GM23338 (cell line): ENCODE measurements at regions not wholly inside any gene's neighbourhood (a gene's known extent, or its start where the extent isn't known, plus 50 kb on each side); places are given as distances from the start of the nearest gene placed in this dataset.

Experiments
- ATAC-seq: fragments of 200-7000 bp; cut with Tn5 transposase; 3 replicates; pipeline ENCODE4 v1.9.1; 2020
- DNase-seq: peaks from one replicate; pipeline ENCODE4 v3.0.0-alpha.2; 2015; ENCODE audit warnings: low spot score
- H2AFZ ChIP-seq: fragments of 200-600 bp; sonication (generic); 2 replicates; pipeline ENCODE4 v1.8.0; 2016; ENCODE audit warnings: antibody characterized with exemption, mild to moderate bottlenecking, moderate library complexity
- H3F3A ChIP-seq: fragments of 200-600 bp; sonication (generic); replicated peaks from 2 replicates; pipeline ENCODE4 v1.8.0; 2017; ENCODE audit warnings: antibody characterized with exemption, mixed run types, low read depth
- H3K27ac ChIP-seq: fragments of 200-600 bp; sonication (generic); 2 replicates; pipeline ENCODE4 v1.6.1; 2016; ENCODE audit warnings: low read depth
- H3K27me3 ChIP-seq: fragments of 200-600 bp; sonication (generic); 2 replicates; pipeline ENCODE4 v1.8.0; 2016; ENCODE audit warnings: mild to moderate bottlenecking, mixed run types, moderate library complexity; ENCODE audit not compliant: insufficient read depth
- H3K36me3 ChIP-seq: fragments of 200-600 bp; sonication (generic); 2 replicates; pipeline ENCODE4 v1.8.0; 2016; ENCODE audit warnings: mild to moderate bottlenecking; ENCODE audit not compliant: insufficient read depth
- H3K4me1 ChIP-seq: fragments of 200-600 bp; sonication (generic); 2 replicates; pipeline ENCODE4 v1.8.0; 2016; ENCODE audit warnings: mild to moderate bottlenecking, moderate library complexity; ENCODE audit not compliant: insufficient read depth
- H3K4me2 ChIP-seq: fragments of 200-600 bp; sonication (generic); 2 replicates; pipeline ENCODE4 v1.7.1; 2017; ENCODE audit warnings: mixed run types
- H3K4me3 ChIP-seq: fragments of 200-600 bp; sonication (generic); 2 replicates; pipeline ENCODE4 v1.6.1; 2016; ENCODE audit warnings: mixed run types
- H3K79me2 ChIP-seq: fragments of 200-600 bp; sonication (generic); replicated peaks from 2 replicates; pipeline ENCODE4 v1.8.0; 2017; ENCODE audit warnings: mild to moderate bottlenecking; ENCODE audit not compliant: insufficient read depth
- H3K9me2 ChIP-seq: fragments of 200-600 bp; sonication (generic); 2 replicates; pipeline ENCODE4 v1.8.0; 2017; ENCODE audit not compliant: insufficient read depth
- H4K20me1 ChIP-seq: fragments of 200-600 bp; sonication (generic); replicated peaks from 2 replicates; pipeline ENCODE4 v1.8.0; 2017; ENCODE audit warnings: mild to moderate bottlenecking; ENCODE audit not compliant: insufficient read depth
- H3K27ac Mint-ChIP-seq: 2 replicates; pipeline ENCODE4 v1.8.0; 2020; ENCODE audit warnings: inconsistent platforms, mild to moderate bottlenecking, moderate library complexity, mixed read lengths
- H3K27me3 Mint-ChIP-seq: 3 replicates; pipeline ENCODE4 v1.8.0; 2022; ENCODE audit warnings: low read depth, mild to moderate bottlenecking, moderate library complexity, mixed read lengths, inconsistent platforms; ENCODE audit not compliant: insufficient read depth, poor library complexity
- H3K36me3 Mint-ChIP-seq: 3 replicates; pipeline ENCODE4 v1.8.0; 2021; ENCODE audit warnings: low read depth, mild to moderate bottlenecking, inconsistent platforms, moderate library complexity, mixed read lengths
- H3K4me1 Mint-ChIP-seq: 3 replicates; pipeline ENCODE4 v1.8.0; 2020; ENCODE audit warnings: mild to moderate bottlenecking, inconsistent platforms, mixed read lengths
- H3K4me3 Mint-ChIP-seq: 3 replicates; pipeline ENCODE4 v1.8.0; 2021; ENCODE audit warnings: moderate library complexity, mild to moderate bottlenecking, inconsistent platforms, mixed read lengths
- H3K9me3 Mint-ChIP-seq: 3 replicates; pipeline ENCODE4 v1.8.0; 2020; ENCODE audit warnings: moderate library complexity, mild to moderate bottlenecking, inconsistent platforms, mixed read lengths
- CREB1 ChIP-seq: fragments of 250-450 bp; sonication (Bioruptor Pico); IDR thresholded peaks from 2 replicates; pipeline ENCODE4 v1.5.0; 2020; ENCODE audit warnings: low read depth, mild to moderate bottlenecking, moderate library complexity
- EZH2 ChIP-seq: fragments of 200-600 bp; sonication (generic); IDR thresholded peaks from one replicate; pipeline ENCODE4 v1.8.0; 2017; ENCODE audit warnings: antibody characterized with exemption, mild to moderate bottlenecking, low read depth; ENCODE audit not compliant: unreplicated experiment
- EZH2phosphoT487 ChIP-seq: fragments of 200-600 bp; sonication (generic); IDR thresholded peaks from one replicate; pipeline ENCODE4 v1.8.1; 2018; ENCODE audit warnings: antibody characterized with exemption; ENCODE audit not compliant: unreplicated experiment
- JUNB ChIP-seq: IDR thresholded peaks from one replicate; pipeline ENCODE4 v1.6.1; 2016; ENCODE audit warnings: antibody characterized with exemption; ENCODE audit not compliant: unreplicated experiment
- POLR2AphosphoS5 ChIP-seq: IDR thresholded peaks from 2 replicates; pipeline ENCODE4 v1.6.1; 2016; ENCODE audit warnings: antibody characterized with exemption, low read depth
- STAT1 ChIP-seq: IDR thresholded peaks from one replicate; pipeline ENCODE4 v1.6.1; 2016; ENCODE audit warnings: antibody characterized with exemption; ENCODE audit not compliant: unreplicated experiment
- ZNF331 ChIP-seq: fragments of 250-450 bp; sonication (Bioruptor Pico); IDR thresholded peaks from 2 replicates; pipeline ENCODE4 v1.5.0; 2020; ENCODE audit warnings: low read depth, mild to moderate bottlenecking, moderate library complexity
- TF ChIP-seq, protein P1 (sequence below): IDR thresholded peaks from one replicate; pipeline ENCODE4 v1.6.1; 2018; ENCODE audit warnings: antibody characterized with exemption; ENCODE audit not compliant: unreplicated experiment
- TF ChIP-seq, protein P2 (sequence below), 2 experiments: fragments of 200-600 bp in 1 of 2; sonication (generic) in 1 of 2; conservative IDR thresholded peaks; 2 replicates each; pipeline versions ENCODE4 v1.5.1 to v1.6.1; 2016 to 2017; ENCODE audit warnings: antibody characterized with exemption in 2 of 2, low read depth in 2 of 2, mild to moderate bottlenecking in 2 of 2, moderate library complexity in 1 of 2
- TF ChIP-seq, protein P3 (sequence below): fragments of 250-450 bp; sonication (Bioruptor Pico); IDR thresholded peaks from 2 replicates; pipeline ENCODE4 v1.5.0; 2020; ENCODE audit warnings: mild to moderate bottlenecking, moderate library complexity
- TF ChIP-seq, protein P4 (sequence below): IDR thresholded peaks from 2 replicates; pipeline ENCODE4 v1.6.1; 2016; ENCODE audit warnings: antibody characterized with exemption

DNA sequence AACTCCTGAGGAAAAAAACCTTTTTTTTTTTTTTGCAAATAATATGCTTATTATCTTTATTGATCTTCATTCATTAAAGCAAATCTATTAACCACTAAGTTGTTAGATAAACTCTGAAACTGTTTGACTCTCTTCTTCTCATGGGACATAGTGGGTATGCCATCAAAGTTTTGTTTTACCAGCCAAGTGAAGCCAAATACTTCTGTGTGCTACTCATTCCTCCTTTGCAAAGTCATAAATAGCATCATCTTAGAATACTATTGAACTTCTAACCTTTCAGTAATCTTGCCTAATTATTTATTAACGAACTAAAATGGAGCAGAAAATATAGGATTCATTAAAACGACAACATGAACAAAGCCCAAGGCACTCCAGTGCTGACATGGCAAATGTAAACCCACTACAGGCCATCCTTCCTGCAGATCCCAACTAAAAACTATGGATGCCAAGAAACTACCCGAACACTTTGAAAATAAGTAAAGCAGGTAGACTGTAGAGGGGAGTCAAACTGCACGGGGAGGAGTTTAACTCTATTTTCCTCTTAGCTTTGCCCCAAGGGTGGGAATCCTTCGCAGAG lies 61.2 kb upstream of the ODAD2 start:
- H3K4me1 Mint-ChIP-seq, result peaks cover 20% of the 10 kb centered on the region; the same call in 2 of the 3 replicates
- no peaks in the 10 kb centered on the region for H3K27me3 Mint-ChIP-seq
- H3K4me3 ChIP-seq, result no peak overlapping the region
- no peaks in the 10 kb centered on the region for H3K27me3 ChIP-seq
- no peaks in the 10 kb centered on the region for H3K36me3 ChIP-seq
- H4K20me1 ChIP-seq, result no peaks in the 10 kb centered on the region
- H3F3A ChIP-seq, result no peaks in the 10 kb centered on the region
- H3K79me2 ChIP-seq, result no peaks in the 10 kb centered on the region
- ATAC-seq (no peak), DNase-seq (no peak)
- H3K9me2 ChIP-seq, result no peaks in the 10 kb centered on the region
- no peak overlapping the region for H3K4me2 ChIP-seq
- H3K9me3 Mint-ChIP-seq, result no peaks in the 10 kb centered on the region
- no peak overlapping the region for H3K4me3 Mint-ChIP-seq
- TF ChIP-seq, protein P1, sequence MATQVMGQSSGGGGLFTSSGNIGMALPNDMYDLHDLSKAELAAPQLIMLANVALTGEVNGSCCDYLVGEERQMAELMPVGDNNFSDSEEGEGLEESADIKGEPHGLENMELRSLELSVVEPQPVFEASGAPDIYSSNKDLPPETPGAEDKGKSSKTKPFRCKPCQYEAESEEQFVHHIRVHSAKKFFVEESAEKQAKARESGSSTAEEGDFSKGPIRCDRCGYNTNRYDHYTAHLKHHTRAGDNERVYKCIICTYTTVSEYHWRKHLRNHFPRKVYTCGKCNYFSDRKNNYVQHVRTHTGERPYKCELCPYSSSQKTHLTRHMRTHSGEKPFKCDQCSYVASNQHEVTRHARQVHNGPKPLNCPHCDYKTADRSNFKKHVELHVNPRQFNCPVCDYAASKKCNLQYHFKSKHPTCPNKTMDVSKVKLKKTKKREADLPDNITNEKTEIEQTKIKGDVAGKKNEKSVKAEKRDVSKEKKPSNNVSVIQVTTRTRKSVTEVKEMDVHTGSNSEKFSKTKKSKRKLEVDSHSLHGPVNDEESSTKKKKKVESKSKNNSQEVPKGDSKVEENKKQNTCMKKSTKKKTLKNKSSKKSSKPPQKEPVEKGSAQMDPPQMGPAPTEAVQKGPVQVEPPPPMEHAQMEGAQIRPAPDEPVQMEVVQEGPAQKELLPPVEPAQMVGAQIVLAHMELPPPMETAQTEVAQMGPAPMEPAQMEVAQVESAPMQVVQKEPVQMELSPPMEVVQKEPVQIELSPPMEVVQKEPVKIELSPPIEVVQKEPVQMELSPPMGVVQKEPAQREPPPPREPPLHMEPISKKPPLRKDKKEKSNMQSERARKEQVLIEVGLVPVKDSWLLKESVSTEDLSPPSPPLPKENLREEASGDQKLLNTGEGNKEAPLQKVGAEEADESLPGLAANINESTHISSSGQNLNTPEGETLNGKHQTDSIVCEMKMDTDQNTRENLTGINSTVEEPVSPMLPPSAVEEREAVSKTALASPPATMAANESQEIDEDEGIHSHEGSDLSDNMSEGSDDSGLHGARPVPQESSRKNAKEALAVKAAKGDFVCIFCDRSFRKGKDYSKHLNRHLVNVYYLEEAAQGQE, result no peak
- TF ChIP-seq ZNF331 (CRISPR knock-in tag) (no peak), CREB1 (CRISPR knock-in tag) (no peak), EZH2phosphoT487 (no peak), POLR2AphosphoS5 (no peak), EZH2 (no peak), JUNB (no peak), STAT1 (no peak)
- TF ChIP-seq, protein P2, sequence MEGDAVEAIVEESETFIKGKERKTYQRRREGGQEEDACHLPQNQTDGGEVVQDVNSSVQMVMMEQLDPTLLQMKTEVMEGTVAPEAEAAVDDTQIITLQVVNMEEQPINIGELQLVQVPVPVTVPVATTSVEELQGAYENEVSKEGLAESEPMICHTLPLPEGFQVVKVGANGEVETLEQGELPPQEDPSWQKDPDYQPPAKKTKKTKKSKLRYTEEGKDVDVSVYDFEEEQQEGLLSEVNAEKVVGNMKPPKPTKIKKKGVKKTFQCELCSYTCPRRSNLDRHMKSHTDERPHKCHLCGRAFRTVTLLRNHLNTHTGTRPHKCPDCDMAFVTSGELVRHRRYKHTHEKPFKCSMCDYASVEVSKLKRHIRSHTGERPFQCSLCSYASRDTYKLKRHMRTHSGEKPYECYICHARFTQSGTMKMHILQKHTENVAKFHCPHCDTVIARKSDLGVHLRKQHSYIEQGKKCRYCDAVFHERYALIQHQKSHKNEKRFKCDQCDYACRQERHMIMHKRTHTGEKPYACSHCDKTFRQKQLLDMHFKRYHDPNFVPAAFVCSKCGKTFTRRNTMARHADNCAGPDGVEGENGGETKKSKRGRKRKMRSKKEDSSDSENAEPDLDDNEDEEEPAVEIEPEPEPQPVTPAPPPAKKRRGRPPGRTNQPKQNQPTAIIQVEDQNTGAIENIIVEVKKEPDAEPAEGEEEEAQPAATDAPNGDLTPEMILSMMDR (conservative IDR thresholded peaks at IDR 0.05; ENCODE audit: low read depth in 2 of 2), result no peak
- TF ChIP-seq, protein P3, sequence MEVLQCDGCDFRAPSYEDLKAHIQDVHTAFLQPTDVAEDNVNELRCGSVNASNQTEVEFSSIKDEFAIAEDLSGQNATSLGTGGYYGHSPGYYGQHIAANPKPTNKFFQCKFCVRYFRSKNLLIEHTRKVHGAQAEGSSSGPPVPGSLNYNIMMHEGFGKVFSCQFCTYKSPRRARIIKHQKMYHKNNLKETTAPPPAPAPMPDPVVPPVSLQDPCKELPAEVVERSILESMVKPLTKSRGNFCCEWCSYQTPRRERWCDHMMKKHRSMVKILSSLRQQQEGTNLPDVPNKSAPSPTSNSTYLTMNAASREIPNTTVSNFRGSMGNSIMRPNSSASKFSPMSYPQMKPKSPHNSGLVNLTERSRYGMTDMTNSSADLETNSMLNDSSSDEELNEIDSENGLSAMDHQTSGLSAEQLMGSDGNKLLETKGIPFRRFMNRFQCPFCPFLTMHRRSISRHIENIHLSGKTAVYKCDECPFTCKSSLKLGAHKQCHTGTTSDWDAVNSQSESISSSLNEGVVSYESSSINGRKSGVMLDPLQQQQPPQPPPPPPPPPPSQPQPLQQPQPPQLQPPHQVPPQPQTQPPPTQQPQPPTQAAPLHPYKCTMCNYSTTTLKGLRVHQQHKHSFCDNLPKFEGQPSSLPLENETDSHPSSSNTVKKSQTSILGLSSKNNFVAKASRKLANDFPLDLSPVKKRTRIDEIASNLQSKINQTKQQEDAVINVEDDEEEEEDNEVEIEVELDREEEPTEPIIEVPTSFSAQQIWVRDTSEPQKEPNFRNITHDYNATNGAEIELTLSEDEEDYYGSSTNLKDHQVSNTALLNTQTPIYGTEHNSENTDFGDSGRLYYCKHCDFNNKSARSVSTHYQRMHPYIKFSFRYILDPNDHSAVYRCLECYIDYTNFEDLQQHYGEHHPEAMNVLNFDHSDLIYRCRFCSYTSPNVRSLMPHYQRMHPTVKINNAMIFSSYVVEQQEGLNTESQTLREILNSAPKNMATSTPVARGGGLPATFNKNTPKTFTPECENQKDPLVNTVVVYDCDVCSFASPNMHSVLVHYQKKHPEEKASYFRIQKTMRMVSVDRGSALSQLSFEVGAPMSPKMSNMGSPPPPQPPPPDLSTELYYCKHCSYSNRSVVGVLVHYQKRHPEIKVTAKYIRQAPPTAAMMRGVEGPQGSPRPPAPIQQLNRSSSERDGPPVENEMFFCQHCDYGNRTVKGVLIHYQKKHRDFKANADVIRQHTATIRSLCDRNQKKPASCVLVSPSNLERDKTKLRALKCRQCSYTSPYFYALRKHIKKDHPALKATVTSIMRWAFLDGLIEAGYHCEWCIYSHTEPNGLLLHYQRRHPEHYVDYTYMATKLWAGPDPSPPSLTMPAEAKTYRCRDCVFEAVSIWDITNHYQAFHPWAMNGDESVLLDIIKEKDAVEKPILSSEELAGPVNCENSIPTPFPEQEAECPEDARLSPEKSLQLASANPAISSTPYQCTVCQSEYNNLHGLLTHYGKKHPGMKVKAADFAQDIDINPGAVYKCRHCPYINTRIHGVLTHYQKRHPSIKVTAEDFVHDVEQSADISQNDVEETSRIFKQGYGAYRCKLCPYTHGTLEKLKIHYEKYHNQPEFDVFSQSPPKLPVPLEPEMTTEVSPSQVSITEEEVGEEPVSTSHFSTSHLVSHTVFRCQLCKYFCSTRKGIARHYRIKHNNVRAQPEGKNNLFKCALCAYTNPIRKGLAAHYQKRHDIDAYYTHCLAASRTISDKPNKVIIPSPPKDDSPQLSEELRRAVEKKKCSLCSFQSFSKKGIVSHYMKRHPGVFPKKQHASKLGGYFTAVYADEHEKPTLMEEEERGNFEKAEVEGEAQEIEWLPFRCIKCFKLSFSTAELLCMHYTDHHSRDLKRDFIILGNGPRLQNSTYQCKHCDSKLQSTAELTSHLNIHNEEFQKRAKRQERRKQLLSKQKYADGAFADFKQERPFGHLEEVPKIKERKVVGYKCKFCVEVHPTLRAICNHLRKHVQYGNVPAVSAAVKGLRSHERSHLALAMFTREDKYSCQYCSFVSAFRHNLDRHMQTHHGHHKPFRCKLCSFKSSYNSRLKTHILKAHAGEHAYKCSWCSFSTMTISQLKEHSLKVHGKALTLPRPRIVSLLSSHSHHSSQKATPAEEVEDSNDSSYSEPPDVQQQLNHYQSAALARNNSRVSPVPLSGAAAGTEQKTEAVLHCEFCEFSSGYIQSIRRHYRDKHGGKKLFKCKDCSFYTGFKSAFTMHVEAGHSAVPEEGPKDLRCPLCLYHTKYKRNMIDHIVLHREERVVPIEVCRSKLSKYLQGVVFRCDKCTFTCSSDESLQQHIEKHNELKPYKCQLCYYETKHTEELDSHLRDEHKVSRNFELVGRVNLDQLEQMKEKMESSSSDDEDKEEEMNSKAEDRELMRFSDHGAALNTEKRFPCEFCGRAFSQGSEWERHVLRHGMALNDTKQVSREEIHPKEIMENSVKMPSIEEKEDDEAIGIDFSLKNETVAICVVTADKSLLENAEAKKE (CRISPR knock-in tag), result no peak
- TF ChIP-seq, protein P4, sequence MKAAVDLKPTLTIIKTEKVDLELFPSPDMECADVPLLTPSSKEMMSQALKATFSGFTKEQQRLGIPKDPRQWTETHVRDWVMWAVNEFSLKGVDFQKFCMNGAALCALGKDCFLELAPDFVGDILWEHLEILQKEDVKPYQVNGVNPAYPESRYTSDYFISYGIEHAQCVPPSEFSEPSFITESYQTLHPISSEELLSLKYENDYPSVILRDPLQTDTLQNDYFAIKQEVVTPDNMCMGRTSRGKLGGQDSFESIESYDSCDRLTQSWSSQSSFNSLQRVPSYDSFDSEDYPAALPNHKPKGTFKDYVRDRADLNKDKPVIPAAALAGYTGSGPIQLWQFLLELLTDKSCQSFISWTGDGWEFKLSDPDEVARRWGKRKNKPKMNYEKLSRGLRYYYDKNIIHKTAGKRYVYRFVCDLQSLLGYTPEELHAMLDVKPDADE, result no peak
- H3K27ac Mint-ChIP-seq, result no peak overlapping the region
- H3K36me3 Mint-ChIP-seq, result peaks cover 12% of the 10 kb centered on the region
- no peak overlapping the region for H3K27ac ChIP-seq
- no peak overlapping the region for H2AFZ ChIP-seq
- peaks cover 6% of the 10 kb centered on the region; the same call in 1 of the 2 replicates for H3K4me1 ChIP-seq
